NCI-H2196 (cell line): ENCODE measurements at regions not wholly inside any gene's neighbourhood (a gene's known extent, or its start where the extent isn't known, plus 50 kb on each side); places are given as distances from the start of the nearest gene placed in this dataset.
A peak's percentile ranks its signal among the peaks of the same experiment; 100 is the strongest.

Source experiments
- DNase-seq: peaks from one replicate; lab custom pipeline; 2025; ENCODE audit not compliant: unreplicated experiment; lab: John Stamatoyannopoulos, UW

GRCh38 chr10:3493621-3494020 lies 291.4 kb downstream of the KLF6 start:
- no peak for DNase-seq

DNA sequence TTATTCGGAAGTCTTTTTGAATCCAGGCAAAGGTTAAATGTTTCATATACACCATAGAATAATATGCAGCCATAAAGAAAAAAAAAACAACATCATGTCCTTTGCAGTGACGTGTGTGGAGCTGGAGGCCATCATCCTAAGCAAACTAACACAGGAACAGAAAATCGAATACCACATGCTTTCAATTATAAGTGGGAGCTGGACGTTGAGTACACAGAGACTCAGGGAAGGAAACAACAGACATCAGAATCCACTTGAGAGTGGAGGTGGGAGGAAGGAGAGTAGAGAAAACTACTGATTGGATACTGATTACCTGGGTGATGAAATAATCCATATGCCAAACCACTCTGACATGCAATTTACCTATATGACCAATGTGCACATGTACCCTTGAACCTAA lies 293.4 kb downstream of the KLF6 start:
- DNase-seq = no peak

DNA sequence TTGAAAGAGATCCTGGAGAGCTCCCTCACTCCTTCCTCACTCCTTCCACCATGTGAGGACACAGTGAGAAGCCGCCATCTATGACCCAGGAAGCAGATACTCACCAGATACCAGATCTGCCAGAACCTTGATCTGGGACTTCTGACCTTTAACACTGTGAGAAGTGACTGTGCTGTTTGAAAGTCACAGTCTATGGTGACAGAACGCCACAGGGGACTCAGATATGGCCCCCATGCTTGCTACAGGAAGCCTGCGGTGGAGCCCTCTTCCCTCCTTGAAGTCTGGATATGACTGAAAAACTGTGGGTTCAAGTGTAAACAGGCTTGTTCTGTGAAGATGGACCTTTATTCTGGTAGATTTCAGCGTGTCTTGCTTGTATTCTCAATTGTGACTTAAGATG lies 297.8 kb downstream of the KLF6 start:
- DNase-seq = no peak

DNA sequence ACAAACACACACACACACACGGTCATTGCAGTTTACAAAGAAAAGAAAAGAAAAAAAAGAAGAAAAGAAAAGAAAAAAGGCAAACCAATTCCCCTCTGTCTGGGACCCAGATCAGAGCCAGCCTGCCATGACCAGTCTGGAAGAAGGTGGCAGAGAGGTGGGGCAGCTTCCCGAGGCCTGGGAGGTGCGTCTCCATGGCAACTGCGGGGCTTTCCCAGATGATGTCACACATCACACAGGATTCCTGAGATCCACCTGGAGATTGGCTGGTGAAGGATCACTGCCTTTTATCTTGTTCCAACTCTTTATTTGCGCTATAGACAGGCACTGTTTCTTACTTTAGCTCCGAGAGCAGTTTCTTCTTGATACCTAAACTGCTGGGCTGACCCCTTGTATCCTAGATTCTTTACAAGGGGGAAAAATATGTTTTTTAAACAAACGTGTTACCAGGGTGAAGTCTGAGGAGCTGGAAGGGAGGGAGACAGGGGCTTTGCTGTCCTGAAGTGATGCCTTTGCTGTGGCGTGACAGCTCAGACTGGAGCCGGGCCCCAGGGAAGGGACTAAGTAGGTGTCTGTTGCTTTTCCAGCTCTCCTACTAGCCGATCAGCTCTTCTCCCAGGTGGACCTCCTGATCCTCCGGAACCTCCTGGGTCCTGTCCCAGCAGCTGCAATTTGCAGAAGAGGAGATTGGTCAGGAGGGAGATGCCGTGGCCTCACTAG lies 298.5 kb downstream of the KLF6 start:
- DNase-seq = peak; percentile 64

DNA sequence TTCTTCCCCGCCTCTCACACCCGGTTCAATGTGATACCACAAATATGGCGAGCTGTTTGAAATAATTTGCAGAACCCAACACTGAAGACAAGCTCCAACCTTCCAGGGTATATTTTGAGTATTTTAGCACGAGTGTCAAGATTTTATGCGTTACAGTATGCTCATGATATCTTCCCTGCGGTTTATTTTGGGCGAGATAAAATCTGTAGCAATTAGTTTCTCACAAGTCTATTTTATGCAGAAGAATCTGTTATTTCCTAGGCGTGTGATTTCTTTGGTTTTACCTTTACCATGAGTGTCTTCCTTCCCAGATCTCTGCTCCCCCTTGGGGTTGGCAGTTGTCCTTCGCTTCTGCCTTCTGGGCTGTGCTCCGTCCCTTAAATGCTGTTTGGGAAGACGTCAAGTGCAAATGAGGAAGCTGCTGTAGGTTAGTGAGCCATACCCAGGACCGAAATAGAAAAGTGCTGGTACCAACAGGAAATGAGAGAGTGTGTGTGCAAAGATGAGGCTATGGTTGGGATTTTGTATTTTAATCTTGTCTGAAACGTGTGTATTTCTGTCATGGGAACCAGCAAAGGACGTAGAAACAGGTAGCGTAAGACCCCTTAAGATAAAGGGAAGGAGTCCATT lies 299.8 kb downstream of the KLF6 start:
- no peak for DNase-seq

- DNase-seq = no peak
Measured at GRCh38 chr10:3484306-3485056, 300.5 kb downstream of the KLF6 start.

DNA sequence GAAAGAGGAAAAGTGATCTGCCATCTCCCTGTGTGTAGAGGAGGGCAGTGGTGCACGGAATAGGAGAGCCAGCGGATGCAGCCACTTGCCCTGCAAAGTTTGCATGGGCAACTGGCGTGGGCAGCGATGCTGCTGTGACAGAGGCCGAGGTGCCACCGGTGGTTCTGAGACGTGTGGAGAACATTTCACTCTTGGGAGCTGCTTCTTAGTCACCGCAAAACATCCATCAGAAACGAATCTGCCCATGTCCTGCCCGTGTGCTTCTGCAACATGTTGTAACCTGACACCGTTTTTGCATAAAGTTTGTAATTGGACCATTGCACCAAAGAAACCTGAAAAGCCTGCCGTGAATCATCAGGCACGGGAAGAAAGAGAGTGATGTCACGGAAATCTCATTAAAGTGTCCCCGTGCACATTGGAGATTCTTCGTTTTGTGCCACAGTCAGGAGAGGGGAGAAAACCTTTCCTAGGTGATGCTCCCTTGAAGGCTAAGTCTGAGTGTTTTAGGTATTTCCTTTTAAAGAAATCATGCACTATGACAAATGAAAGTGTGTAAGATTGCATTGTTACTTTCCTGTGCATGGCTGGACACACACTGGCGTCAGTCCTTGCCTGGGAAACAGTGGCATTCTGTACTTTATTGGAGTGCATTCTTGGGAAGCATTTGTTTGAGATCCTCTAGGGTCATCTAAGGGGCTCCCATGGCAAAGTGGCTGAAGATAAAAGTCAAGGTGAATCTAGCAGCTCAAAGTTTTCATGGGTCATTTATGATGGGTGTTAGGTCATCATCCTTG lies 302.6 kb downstream of the KLF6 start:
- DNase-seq = peak; percentile 13

GRCh38 chr10:3481496-3481895 lies 303.5 kb downstream of the KLF6 start:
- no peak for DNase-seq

DNA sequence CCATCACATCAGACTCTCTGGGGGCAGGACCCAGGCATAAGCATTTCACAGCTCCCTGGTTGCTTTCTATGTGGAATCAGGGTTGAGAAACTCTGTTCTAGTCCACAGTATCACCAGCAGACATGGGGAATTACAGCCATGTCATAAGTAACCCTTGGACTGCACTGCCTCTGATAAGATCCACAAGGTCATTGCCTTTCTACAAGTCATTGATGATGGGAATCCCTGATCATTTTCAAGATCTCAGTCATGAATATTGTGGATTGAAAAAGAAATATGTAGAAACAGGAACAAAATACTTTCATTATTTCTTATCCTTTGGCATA lies 304.1 kb downstream of the KLF6 start:
- DNase-seq = no peak

DNA sequence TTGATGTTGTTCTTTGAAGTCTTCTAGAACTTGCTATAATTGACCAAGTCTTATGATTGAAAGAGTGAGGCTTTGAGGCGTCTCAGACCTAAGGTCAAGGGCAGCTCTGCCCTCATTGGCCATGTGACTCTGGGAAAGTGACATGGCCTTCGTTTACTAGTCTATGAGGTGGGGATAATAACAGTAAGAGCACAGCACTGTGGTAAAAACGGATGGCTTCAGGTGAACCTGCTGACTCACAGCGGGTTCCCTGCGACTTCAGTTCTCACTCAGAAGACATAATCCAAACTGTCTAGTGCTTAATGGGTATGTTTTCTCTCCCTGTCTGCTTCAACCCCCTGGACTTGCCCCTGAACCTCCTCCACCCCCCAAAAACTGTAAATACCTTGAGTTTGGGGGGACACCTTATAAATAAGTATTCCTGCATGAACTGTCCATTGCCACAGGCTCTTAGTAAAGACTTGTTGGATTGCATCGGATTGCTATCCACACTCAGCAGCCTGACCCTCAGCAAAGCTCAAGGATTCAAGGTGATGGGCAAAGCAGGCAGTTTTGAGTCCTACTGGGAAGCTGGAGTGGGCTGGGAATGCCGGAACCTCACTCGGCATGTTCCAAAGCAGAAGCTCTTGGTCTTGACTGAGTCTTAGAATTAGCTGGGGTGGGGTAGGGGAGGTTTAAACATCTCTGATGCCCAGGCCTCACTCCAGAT lies 304.6 kb downstream of the KLF6 start:
- no peak for DNase-seq

- DNase-seq = no peak
Measured at GRCh38 chr10:3478632-3479240, 306.2 kb upstream of the PITRM1 start.

DNA sequence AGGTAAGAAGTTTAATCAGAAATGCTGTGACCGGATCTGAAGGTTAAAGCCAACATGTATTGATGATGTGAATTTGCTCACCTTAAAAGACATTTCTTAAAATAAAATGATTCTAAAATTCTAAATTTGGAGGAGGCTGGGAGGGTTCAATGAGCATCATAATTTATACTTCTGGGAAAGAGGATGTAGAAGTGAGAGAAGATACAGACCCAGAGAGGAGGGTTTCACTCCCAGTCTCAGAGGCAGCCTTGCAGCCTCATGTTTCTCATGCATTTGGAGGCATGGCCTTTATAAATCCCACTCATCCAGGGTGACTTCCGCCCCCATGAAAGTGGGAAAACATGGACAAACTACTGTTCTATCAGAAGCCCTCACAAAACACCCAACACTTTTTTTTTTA lies 305.6 kb upstream of the PITRM1 start:
- no peak for DNase-seq

GRCh38 chr10:3477683-3478082 lies 305.1 kb upstream of the PITRM1 start:
- DNase-seq = no peak

DNA sequence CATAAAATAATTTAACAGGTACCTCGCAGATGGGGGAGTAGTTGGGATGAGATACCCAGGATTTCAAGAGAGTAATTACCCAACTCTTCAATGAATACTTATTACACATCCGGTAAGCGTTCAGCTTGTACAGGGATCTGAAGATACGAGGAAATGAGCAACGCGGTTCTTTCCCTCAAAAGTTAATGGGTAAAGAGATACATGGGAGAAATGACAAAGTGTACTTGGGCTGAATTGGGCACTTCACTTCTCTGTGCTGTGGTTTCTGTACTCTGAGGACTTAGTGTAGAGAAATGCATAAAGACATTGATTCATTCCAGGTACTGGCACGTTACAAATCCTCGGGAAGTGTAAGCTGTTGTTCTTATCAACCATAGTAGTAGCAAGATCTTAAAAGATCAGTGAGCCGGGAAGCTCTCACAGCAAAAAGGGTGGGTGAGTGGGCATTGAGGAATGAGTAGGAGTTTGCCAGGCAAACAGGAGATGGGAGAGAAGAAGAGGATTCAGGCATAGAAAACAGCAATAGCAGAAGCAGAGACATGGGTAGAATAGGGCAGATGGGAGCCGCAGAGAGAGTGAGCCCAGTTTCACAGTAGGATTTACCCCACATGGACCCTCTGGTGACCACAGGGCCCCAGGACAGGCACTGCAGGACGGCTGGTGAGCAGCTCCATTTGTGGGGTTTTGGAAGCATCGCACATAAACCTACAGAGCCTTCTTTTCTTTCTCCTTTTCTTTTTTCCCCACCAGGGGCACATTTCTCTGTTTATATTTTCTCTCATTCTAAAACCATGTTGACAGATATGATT lies 304.3 kb upstream of the PITRM1 start:
- DNase-seq = no peak

- DNase-seq = no peak
Measured at GRCh38 chr10:3476186-3476585, 303.6 kb upstream of the PITRM1 start.

- DNase-seq = no peak
Measured at GRCh38 chr10:3475367-3475766, 302.8 kb upstream of the PITRM1 start.

DNA sequence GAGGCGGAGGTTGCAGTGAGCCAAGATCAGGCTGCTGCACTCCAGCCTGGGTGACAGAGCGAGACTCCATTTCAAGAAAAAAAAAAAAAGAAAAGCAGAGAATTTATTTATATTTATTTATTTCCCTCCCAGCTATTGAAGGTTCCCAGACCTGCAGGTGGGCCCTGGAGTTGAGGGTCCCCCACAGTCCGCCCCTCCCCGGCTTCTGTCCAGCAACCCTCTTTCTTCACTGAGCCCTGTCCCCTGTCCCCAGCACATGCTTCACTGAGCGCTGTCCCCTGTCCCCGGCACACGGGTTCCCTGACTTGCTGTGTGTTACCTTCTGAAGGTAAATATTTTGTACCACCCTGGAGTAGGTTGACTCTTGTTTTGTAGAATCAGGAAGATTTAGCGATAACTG lies 301.7 kb upstream of the PITRM1 start:
- DNase-seq = no peak

GRCh38 chr10:3473271-3473670 lies 300.7 kb upstream of the PITRM1 start:
- no peak for DNase-seq

- no peak for DNase-seq
Measured at GRCh38 chr10:3472287-3473051, 299.9 kb upstream of the PITRM1 start.
